CD4-positive, alpha-beta T cell (primary cell): ENCODE measurements at regions not wholly inside any gene's neighbourhood (a gene's known extent, or its start where the extent isn't known, plus 50 kb on each side); places are given as distances from the start of the nearest gene placed in this dataset.

ENCODE experiments used
- ATAC-seq: fragments of 200-7000 bp; cut with Tn5 transposase; one replicate; pipeline ENCODE4 v1.10.0; 2022; ENCODE audit warnings: mild to moderate bottlenecking; ENCODE audit not compliant: poor library complexity
- CTCF ChIA-PET: fragments of 350-600 bp; sonication (Branson Sonifier 250); formaldehyde crosslinking; loops from one replicate; lab custom pipeline; 2021; ENCODE audit warnings: antibody characterized with exemption, inconsistent platforms; lab: Charles Lee
- POLR2A ChIA-PET: fragments of 350-600 bp; sonication (Branson Sonifier 250); formaldehyde crosslinking; loops from one replicate; lab custom pipeline; 2021; ENCODE audit warnings: antibody characterized with exemption, inconsistent platforms; lab: Charles Lee
- DNase-seq, 14 experiments: peaks; one replicate each; pipeline ENCODE4 v3.0.0-alpha.2; 2013 to 2020; ENCODE audit warnings: mixed read lengths in 2 of 14
- H3K27ac ChIP-seq, 2 donors: one replicate each; pipeline versions ENCODE4 v1.5.1 to v1.7.0; 2013; ENCODE audit warnings: low read length in 2 of 2, low read depth in 1 of 2, mild to moderate bottlenecking in 1 of 2
- H3K27me3 ChIP-seq, 2 experiments: 1 replicate in 1 of 2; 2 replicates in 1 of 2; pipeline versions ENCODE4 v1.6.1 to v1.7.0; 2013; ENCODE audit warnings: low read length in 2 of 2, control low read depth in 1 of 2, mild to moderate bottlenecking in 1 of 2, moderate library complexity in 1 of 2; ENCODE audit not compliant: insufficient read depth in 2 of 2, control insufficient read depth in 1 of 2
- H3K36me3 ChIP-seq: one replicate; pipeline ENCODE4 v1.6.1; 2013; ENCODE audit warnings: low read length, control low read depth; ENCODE audit not compliant: insufficient read depth
- H3K4me1 ChIP-seq: one replicate; pipeline ENCODE4 v1.6.1; 2013; ENCODE audit warnings: low read length, control low read depth; ENCODE audit not compliant: insufficient read depth
- H3K4me3 ChIP-seq: one replicate; pipeline ENCODE4 v1.5.1; 2013; ENCODE audit warnings: mild to moderate bottlenecking, low read length, moderate library complexity
- H3K9me3 ChIP-seq, 2 experiments: 1 replicate in 1 of 2; 2 replicates in 1 of 2; pipeline versions ENCODE4 v1.6.1 to v1.7.0; 2013; ENCODE audit warnings: low read length in 2 of 2, mild to moderate bottlenecking in 2 of 2, control low read depth in 1 of 2, moderate library complexity in 1 of 2; ENCODE audit not compliant: control insufficient read depth in 1 of 2, insufficient read depth in 1 of 2
- H3K27ac Mint-ChIP-seq: one replicate; pipeline ENCODE4 v1.8.0; 2020; ENCODE audit warnings: mixed read lengths
- H3K27me3 Mint-ChIP-seq: one replicate; pipeline ENCODE4 v1.8.0; 2021; ENCODE audit warnings: mixed read lengths
- H3K36me3 Mint-ChIP-seq: one replicate; pipeline ENCODE4 v1.8.0; 2021; ENCODE audit warnings: low read depth, mixed read lengths
- H3K4me1 Mint-ChIP-seq: one replicate; pipeline ENCODE4 v1.8.0; 2021; ENCODE audit warnings: low read depth, mixed read lengths
- H3K4me3 Mint-ChIP-seq: one replicate; pipeline ENCODE4 v1.8.0; 2020; ENCODE audit warnings: mild to moderate bottlenecking, mixed read lengths
- H3K9me3 Mint-ChIP-seq: one replicate; pipeline ENCODE4 v1.8.0; 2020; ENCODE audit warnings: mixed read lengths
- CTCF ChIP-seq: fragments of 200-600 bp; IDR thresholded peaks from one replicate; pipeline ENCODE4 v1.8.0; 2022; ENCODE audit warnings: antibody characterized with exemption, mild to moderate bottlenecking
- intact Hi-C, 2 experiments: fragments of 100-400 bp; cut with DNase I in 1 of 2; cut with micrococcal nuclease in 1 of 2; formaldehyde crosslinking; loops; one replicate each; pipeline versions ENCODE4 v1.15.1 to v1.9.0; 2023 to 2025; cut with DNase I, micrococcal nuclease

GRCh38 chr2:9748577-9748976 lies 94.7 kb upstream of the TAF1B start:
- peaks cover 0 to 7% of the 10 kb centered on the region in 2 experiments for H3K9me3 ChIP-seq
- intact Hi-C loops, result no loop called here
- H3K36me3 ChIP-seq, result no peaks in the 10 kb centered on the region
- ATAC-seq, result no peak
- no peak overlapping the region for H3K4me3 ChIP-seq
- H3K27ac ChIP-seq, result no peak overlapping the region
- POLR2A ChIA-PET, result interaction anchor here (1.2 kb wide), 1 partner anchor 10 kb away, joined by 4 read pairs; no protein-coding TSS in a partner anchor
- H3K27me3 ChIP-seq, result no peaks in the 10 kb centered on the region
- no peak overlapping the region for H3K27ac Mint-ChIP-seq
- peaks cover 25% of the 10 kb centered on the region for H3K4me1 ChIP-seq
- CTCF ChIA-PET, result interaction anchor here (1.0 kb wide), 1 partner anchor 9 kb away, joined by 3 read pairs; no protein-coding TSS in a partner anchor
- H3K4me3 Mint-ChIP-seq, result no peak overlapping the region
- no peaks in the 10 kb centered on the region for H3K36me3 Mint-ChIP-seq
- H3K27me3 Mint-ChIP-seq, result no peaks in the 10 kb centered on the region
- H3K4me1 Mint-ChIP-seq, result peaks cover 28% of the 10 kb centered on the region
- DNase-seq, result no peak
- TF ChIP-seq CTCF, result no peak
- H3K9me3 Mint-ChIP-seq, result no peaks in the 10 kb centered on the region

- POLR2A ChIA-PET, result interaction anchor here (1.2 kb wide), 1 partner anchor 11 kb away, joined by 4 read pairs; no protein-coding TSS in a partner anchor
- Histone ChIP-seq H3K27me3 (no peaks in the 10 kb centered on the region), H3K4me1 (peaks cover 36% of the 10 kb centered on the region), H3K4me3 (no peak overlapping the region), H3K36me3 (no peaks in the 10 kb centered on the region), H3K27ac (no peak overlapping the region), H3K9me3 (peaks cover 0 to 7% of the 10 kb centered on the region in 2 experiments)
- H3K4me3 Mint-ChIP-seq, result no peak overlapping the region
- no peaks in the 10 kb centered on the region for H3K36me3 Mint-ChIP-seq
- no peak overlapping the region for H3K27ac Mint-ChIP-seq
- H3K9me3 Mint-ChIP-seq, result no peaks in the 10 kb centered on the region
- peaks cover 6% of the 10 kb centered on the region for H3K27me3 Mint-ChIP-seq
- H3K4me1 Mint-ChIP-seq, result peaks cover 39% of the 10 kb centered on the region
- CTCF ChIA-PET, result interaction anchor here (1.0 kb wide), 1 partner anchor 8 kb away, joined by 3 read pairs; no protein-coding TSS in a partner anchor
- no peak for TF ChIP-seq CTCF
- intact Hi-C loops, result no loop called here
- ATAC-seq (no peak), DNase-seq (no peak)
Observed at GRCh38 chr2:9749546-9750223, 93.6 kb upstream of the TAF1B start.

- POLR2A ChIA-PET, result interaction anchor here (1.0 kb wide), 1 partner anchor 11 kb away, joined by 3 read pairs; no protein-coding TSS in a partner anchor
- CTCF ChIA-PET, result no interaction called here
- H3K27ac Mint-ChIP-seq, result no peak overlapping the region
- ATAC-seq (no peak), DNase-seq (no peak)
- no peaks in the 10 kb centered on the region for H3K36me3 ChIP-seq
- no peaks in the 10 kb centered on the region for H3K27me3 ChIP-seq
- H3K4me3 Mint-ChIP-seq, result no peak overlapping the region
- no peak for TF ChIP-seq CTCF
- H3K27ac ChIP-seq, result no peak overlapping the region
- no peaks in the 10 kb centered on the region for H3K36me3 Mint-ChIP-seq
- H3K9me3 ChIP-seq, result peaks cover 0 to 7% of the 10 kb centered on the region in 2 experiments
- H3K9me3 Mint-ChIP-seq, result no peaks in the 10 kb centered on the region
- H3K27me3 Mint-ChIP-seq, result peaks cover 9% of the 10 kb centered on the region
- peaks cover 43% of the 10 kb centered on the region for H3K4me1 Mint-ChIP-seq
- intact Hi-C loops, result no loop called here
- no peak overlapping the region for H3K4me3 ChIP-seq
- peaks cover 43% of the 10 kb centered on the region for H3K4me1 ChIP-seq
Observed at GRCh38 chr2:9750224-9751215, 92.8 kb upstream of the TAF1B start.
